ENCODE measurements at regions not wholly inside any gene's neighbourhood (a gene's known extent, or its start where the extent isn't known, plus 50 kb on each side); places are given as distances from the start of the nearest gene placed in this dataset.
"Not testable (repeated sequence)": the region's sequence is repeated elsewhere in the genome, so short reads cannot be mapped to it uniquely, and the experiment has no call there.

DNA sequence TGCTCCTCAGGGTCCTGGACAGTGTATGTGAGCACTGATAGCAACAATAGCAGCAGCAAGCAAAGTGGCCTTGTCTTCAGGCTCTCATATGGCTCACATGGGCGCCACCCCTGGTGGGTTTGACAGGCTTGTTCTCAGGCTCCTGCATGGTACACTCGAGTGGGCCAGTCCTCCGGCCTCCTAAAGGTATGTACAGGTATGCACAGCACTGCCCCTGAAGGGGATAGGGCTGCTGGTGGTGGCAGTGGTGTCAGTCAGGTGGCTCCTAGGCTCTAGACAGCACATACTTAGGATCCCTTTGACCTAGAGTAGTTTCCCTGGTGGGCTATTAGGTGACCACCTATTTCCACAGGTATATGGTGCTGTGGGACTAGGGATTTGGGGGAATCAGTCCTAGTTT lies 79.8 kb downstream of the LGALS9B start:
- not testable (repeated sequence) for H3K36me3 Mint-ChIP-seq (ENCODE audit: low read depth); H3K27ac Mint-ChIP-seq; H3K27me3 Mint-ChIP-seq (ENCODE audit: low read depth); H3K4me1 Mint-ChIP-seq; H3K4me3 Mint-ChIP-seq; H3K9me3 Mint-ChIP-seq

- not testable (repeated sequence) for H3K4me1 Mint-ChIP-seq; H3K4me3 Mint-ChIP-seq; H3K9me3 Mint-ChIP-seq; H3K27me3 Mint-ChIP-seq (ENCODE audit: low read depth); H3K36me3 Mint-ChIP-seq (ENCODE audit: low read depth); H3K27ac Mint-ChIP-seq
- TF ChIP-seq, protein P1, sequence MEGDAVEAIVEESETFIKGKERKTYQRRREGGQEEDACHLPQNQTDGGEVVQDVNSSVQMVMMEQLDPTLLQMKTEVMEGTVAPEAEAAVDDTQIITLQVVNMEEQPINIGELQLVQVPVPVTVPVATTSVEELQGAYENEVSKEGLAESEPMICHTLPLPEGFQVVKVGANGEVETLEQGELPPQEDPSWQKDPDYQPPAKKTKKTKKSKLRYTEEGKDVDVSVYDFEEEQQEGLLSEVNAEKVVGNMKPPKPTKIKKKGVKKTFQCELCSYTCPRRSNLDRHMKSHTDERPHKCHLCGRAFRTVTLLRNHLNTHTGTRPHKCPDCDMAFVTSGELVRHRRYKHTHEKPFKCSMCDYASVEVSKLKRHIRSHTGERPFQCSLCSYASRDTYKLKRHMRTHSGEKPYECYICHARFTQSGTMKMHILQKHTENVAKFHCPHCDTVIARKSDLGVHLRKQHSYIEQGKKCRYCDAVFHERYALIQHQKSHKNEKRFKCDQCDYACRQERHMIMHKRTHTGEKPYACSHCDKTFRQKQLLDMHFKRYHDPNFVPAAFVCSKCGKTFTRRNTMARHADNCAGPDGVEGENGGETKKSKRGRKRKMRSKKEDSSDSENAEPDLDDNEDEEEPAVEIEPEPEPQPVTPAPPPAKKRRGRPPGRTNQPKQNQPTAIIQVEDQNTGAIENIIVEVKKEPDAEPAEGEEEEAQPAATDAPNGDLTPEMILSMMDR (IDR thresholded peaks at IDR 0.05; ENCODE audit: unreplicated experiment in 3 of 3), result peak; percentile 60 to 64 (median 63)
These were observed 85.7 kb downstream of the LGALS9B start for GRCh38 chr17:20381358-20382300.

- not testable (repeated sequence) for H3K4me1 Mint-ChIP-seq
These were observed 86.7 kb downstream of the LGALS9B start for GRCh38 chr17:20380625-20381024.

GRCh38 chr17:20379251-20379650 lies 88.1 kb downstream of the LGALS9B start:
- not testable (repeated sequence) for H3K4me3 Mint-ChIP-seq; H3K27me3 Mint-ChIP-seq (ENCODE audit: low read depth); H3K36me3 Mint-ChIP-seq (ENCODE audit: low read depth); H3K27ac Mint-ChIP-seq; H3K4me1 Mint-ChIP-seq; H3K9me3 Mint-ChIP-seq

More at GRCh38 chr17:20380625-20381024, 86.7 kb downstream of the LGALS9B start:
- not testable (repeated sequence) for H3K9me3 Mint-ChIP-seq; H3K27ac Mint-ChIP-seq; H3K27me3 Mint-ChIP-seq (ENCODE audit: low read depth); H3K4me3 Mint-ChIP-seq; H3K36me3 Mint-ChIP-seq (ENCODE audit: low read depth)

GRCh38 chr17:20376642-20377041 lies 90.7 kb downstream of the LGALS9B start:
- H3K27me3 Mint-ChIP-seq (ENCODE audit: low read depth); H3K36me3 Mint-ChIP-seq (ENCODE audit: low read depth); H3K4me1 Mint-ChIP-seq; H3K9me3 Mint-ChIP-seq; H3K4me3 Mint-ChIP-seq; H3K27ac Mint-ChIP-seq: not testable (repeated sequence)

GRCh38 chr17:20375745-20376144 lies 91.6 kb downstream of the LGALS9B start:
- not testable (repeated sequence) for H3K4me3 Mint-ChIP-seq; H3K27ac Mint-ChIP-seq; H3K9me3 Mint-ChIP-seq; H3K4me1 Mint-ChIP-seq; H3K36me3 Mint-ChIP-seq (ENCODE audit: low read depth); H3K27me3 Mint-ChIP-seq (ENCODE audit: low read depth)
